IPS-15b (cell line): ENCODE measurements at regions not wholly inside any gene's neighbourhood (a gene's known extent, or its start where the extent isn't known, plus 50 kb on each side); places are given as distances from the start of the nearest gene placed in this dataset.

ENCODE experiments used
- H3K27me3 ChIP-seq: one replicate; pipeline ENCODE4 v1.6.1; 2013; ENCODE audit warnings: low read length; ENCODE audit not compliant: control insufficient read depth, insufficient read depth
- H3K36me3 ChIP-seq: one replicate; pipeline ENCODE4 v1.6.1; 2013; ENCODE audit warnings: low read length; ENCODE audit not compliant: control insufficient read depth, insufficient read depth
- H3K4me1 ChIP-seq: one replicate; pipeline ENCODE4 v1.6.1; 2013; ENCODE audit warnings: mild to moderate bottlenecking, low read length; ENCODE audit not compliant: control insufficient read depth, insufficient read depth
- H3K4me3 ChIP-seq: one replicate; pipeline ENCODE4 v1.5.1; 2013; ENCODE audit warnings: low read depth, low read length
- H3K9ac ChIP-seq: one replicate; pipeline ENCODE4 v1.6.1; 2013; ENCODE audit warnings: low read depth, mild to moderate bottlenecking, low read length
- H3K9me3 ChIP-seq: one replicate; pipeline ENCODE4 v1.6.1; 2013; ENCODE audit warnings: mild to moderate bottlenecking, low read length; ENCODE audit not compliant: control insufficient read depth, insufficient read depth

DNA sequence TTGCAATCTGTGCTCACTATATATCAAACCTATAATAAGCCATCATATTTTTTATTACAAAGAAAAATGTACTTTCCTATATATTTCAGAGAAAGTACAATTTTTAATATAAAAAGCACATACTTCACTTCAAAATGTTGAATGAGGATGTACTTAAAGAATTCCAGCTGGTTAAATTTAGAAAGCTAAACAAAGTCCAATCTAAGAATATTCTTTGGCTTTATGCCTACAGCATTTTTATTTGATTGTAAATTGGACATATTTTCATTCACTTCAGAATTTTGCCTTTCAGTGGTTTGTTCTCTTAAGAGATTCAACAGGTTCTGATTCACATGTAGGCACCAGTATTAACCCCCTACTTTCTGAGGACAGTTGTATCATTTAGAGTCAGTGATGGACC is 533.8 kb downstream of the CAAP1 start:
- Histone ChIP-seq H3K4me3 (no peak overlapping the region), H3K9me3 (no peaks in the 10 kb centered on the region), H3K36me3 (no peaks in the 10 kb centered on the region), H3K9ac (no peak overlapping the region), H3K27me3 (no peaks in the 10 kb centered on the region), H3K4me1 (no peaks in the 10 kb centered on the region)

DNA sequence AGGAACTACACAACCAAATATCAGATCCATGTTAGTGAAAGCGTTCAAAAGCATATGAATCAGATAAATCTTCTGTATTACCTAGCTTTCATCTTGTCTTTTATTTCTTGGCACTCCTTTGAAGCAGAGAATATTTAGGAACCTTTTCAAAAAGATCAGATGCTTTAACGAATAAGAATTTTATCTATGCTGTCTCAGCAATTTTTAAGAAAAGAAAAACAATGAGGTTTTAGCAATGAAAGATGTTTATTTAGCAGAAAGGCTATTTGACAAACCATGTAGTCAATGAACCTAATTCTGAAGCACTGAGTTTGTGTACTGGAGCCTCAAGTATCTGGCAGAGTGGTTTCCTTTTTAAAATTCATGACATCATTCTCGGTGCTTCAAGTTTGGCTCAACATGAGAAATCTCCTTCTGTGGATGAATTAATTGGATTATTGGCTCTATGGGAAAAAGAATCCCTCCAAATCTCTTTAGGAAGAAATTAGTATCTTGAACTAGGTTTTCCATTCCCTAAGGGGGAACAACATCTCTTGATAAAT is 534.7 kb downstream of the CAAP1 start:
- Histone ChIP-seq H3K4me3 (no peak overlapping the region), H3K9ac (no peak overlapping the region), H3K27me3 (no peaks in the 10 kb centered on the region), H3K9me3 (no peaks in the 10 kb centered on the region), H3K36me3 (no peaks in the 10 kb centered on the region), H3K4me1 (no peaks in the 10 kb centered on the region)

DNA sequence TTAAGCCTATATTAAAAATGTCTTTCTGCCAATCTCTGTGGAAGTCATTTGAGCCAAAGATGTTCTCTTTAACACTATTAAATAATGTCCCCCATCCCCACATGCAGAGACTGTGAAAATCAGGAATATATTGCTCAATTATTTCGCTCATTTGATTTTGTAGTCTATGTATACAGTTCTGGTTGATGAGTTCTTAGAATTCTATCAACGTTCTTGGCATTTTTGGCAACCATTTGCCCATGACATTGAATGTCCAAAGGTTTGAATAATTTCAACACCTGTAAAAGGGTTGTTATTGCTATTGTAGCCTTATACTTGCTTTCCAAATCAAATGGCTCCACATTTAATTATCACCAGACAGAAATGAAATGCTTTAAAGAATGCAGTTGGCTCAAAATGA is 536.1 kb downstream of the CAAP1 start:
- H3K4me1 ChIP-seq: no peaks in the 10 kb centered on the region
- H3K9ac ChIP-seq: no peak overlapping the region
- no peak overlapping the region for H3K4me3 ChIP-seq
- H3K36me3 ChIP-seq: no peaks in the 10 kb centered on the region
- no peaks in the 10 kb centered on the region for H3K27me3 ChIP-seq
- H3K9me3 ChIP-seq: no peaks in the 10 kb centered on the region

DNA sequence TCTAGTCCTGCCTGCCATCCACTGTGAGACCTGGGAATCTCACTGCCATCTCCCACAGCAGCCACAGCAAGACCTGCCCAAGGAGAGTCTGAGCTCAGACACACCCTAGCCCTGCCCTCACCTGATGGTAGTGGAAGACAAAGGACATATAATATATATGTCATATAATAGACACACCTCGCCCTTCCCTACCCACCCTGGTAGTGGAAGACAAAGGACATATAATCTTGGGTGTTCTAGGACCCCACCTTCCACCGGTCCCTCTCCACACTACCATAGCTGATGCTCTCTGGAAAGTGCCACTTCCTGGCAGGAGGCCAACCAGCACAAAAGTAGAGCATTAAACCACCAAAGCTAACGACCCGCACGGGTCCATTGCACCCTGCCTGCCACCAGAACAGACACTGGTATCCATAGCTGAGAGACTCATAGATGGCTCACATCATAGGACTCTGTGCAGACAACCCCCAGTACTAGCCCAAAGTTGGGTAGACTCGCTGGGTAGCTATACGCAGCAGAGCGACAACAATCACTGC is 545.6 kb downstream of the CAAP1 start:
- Histone ChIP-seq H3K9me3 (no peaks in the 10 kb centered on the region), H3K4me3 (no peak overlapping the region), H3K4me1 (no peaks in the 10 kb centered on the region), H3K9ac (no peak overlapping the region), H3K36me3 (no peaks in the 10 kb centered on the region), H3K27me3 (no peaks in the 10 kb centered on the region)

DNA sequence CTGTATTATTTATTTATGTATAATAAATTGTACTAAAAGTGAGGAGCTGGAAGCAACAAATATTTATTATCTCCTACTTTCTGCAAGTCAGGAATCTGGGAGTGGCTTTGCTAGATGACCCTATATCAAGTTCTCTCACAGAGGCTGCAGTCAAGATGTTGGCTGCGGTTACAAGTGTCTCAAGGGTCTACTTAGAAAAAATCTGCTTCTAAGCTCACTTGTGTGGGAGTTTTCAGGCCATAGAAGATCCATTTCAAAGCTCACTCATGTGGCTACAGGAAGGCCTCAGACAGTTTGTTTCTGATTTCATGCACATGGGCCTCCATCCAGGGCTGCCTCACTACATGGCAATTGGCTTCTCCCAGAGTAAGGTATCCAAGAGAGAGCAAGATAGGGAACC is 551.1 kb downstream of the CAAP1 start:
- Histone ChIP-seq H3K9ac (no peak overlapping the region), H3K27me3 (no peaks in the 10 kb centered on the region), H3K4me1 (no peaks in the 10 kb centered on the region)

DNA sequence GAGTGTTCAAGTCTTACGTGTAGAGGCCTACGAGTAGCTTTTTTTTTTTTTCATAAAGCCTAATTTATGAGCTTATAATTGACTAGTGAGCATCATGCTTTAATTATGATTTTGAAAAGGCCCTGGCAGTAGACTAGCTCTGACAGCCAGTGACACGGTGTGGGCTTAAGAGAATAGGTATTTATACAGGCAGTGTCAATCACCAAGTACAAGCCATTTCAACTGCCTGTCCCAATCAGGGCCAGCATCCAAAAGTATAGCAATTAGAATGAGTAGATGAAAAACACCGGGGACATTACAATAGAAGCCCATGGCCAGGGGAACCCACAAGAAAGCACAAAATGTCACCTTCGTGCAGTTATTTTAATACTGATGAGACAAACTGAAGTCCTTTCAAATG is 552.8 kb downstream of the CAAP1 start:
- no peaks in the 10 kb centered on the region for H3K4me1 ChIP-seq
- H3K27me3 ChIP-seq: no peaks in the 10 kb centered on the region
- H3K9ac ChIP-seq: no peak overlapping the region
- no peaks in the 10 kb centered on the region for H3K36me3 ChIP-seq
- no peak overlapping the region for H3K4me3 ChIP-seq
- no peaks in the 10 kb centered on the region for H3K9me3 ChIP-seq

More for the DNA sequence above, 551.1 kb downstream of the CAAP1 start:
- Histone ChIP-seq H3K9me3 (no peaks in the 10 kb centered on the region), H3K36me3 (no peaks in the 10 kb centered on the region), H3K4me3 (no peak overlapping the region)

DNA sequence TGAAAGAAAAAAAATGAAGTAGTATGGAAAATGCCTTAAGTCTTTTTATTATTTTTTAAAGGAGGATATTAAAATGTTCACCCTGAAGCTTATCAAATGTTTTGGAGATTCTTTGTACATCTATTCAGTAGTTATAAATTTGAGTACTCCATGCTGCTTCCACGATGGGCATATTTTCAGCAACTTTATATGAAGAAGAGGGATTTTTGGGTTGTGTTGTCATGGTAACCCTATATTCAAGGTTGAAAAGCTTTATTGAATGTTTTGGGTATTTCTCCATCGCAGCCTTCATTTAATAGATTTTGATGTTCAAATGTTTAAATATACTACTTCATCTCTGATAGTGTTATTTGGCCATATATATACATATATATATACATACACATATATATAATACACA is 557.5 kb downstream of the CAAP1 start:
- no peak overlapping the region for H3K9ac ChIP-seq
- H3K27me3 ChIP-seq: no peaks in the 10 kb centered on the region
- no peaks in the 10 kb centered on the region for H3K36me3 ChIP-seq
- no peaks in the 10 kb centered on the region for H3K9me3 ChIP-seq
- H3K4me1 ChIP-seq: no peaks in the 10 kb centered on the region
- H3K4me3 ChIP-seq: no peak overlapping the region

DNA sequence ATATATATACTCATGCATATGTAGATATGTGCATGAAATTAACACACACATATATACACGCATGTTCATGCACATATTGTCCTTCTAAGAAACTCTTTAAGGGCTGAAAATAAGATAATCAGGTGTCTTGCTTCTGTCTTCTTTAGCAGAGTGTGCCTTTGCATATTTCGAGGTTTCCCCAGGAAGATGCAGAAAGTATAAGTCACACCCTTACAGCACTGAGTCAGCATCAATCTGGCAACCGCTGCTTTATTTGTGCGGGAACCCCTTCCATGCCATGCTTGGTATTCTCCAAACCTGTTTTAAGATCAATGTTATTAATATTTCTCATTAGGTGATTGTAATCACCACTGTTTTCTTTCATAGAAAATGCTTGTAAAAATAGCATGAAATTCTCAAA is 557.9 kb downstream of the CAAP1 start:
- no peak overlapping the region for H3K9ac ChIP-seq
- H3K4me3 ChIP-seq: no peak overlapping the region
- no peaks in the 10 kb centered on the region for H3K9me3 ChIP-seq
- no peaks in the 10 kb centered on the region for H3K4me1 ChIP-seq
- H3K27me3 ChIP-seq: no peaks in the 10 kb centered on the region
- no peaks in the 10 kb centered on the region for H3K36me3 ChIP-seq

DNA sequence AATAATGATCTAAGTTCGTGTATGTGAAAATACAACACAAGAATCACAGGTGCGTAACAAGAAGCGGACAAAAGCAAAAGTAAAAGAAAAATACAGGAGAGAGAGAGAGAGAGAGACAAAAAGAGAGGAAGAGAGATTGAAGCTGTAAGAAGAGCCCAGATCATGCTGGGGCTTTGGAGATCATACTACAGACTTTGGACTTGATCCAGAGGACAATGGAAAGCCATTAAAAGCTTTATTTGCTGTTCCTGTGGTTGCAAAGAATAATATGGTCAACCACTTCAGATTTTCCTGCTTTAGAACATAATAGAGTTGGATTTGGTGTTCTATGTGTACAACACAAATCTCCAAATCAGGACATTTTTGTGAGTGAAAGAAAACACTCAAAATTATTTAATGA is 561.4 kb downstream of the CAAP1 start:
- Histone ChIP-seq H3K9ac (no peak overlapping the region), H3K4me1 (no peaks in the 10 kb centered on the region), H3K27me3 (no peaks in the 10 kb centered on the region), H3K4me3 (no peak overlapping the region), H3K36me3 (no peaks in the 10 kb centered on the region), H3K9me3 (no peaks in the 10 kb centered on the region)

DNA sequence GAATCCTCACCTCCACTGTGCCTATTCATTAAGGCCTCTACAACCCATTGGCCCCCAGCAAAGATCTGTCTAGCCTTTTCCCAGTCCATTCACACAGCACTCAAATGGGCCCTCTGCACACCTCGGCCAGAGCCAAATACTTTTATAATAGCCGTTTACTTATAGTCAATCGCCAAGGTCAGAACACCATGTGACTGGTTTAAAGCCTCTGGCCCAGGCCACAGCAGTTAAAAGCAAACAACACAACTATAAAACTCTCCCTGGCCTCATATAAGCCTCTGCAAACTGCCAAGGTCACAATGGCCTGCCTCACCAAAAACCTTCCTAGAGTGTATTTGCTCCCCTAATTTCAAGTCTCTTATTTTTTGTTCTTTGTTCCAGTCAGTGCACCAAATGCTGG is 562.6 kb downstream of the CAAP1 start:
- no peaks in the 10 kb centered on the region for H3K9me3 ChIP-seq
- no peaks in the 10 kb centered on the region for H3K36me3 ChIP-seq
- H3K9ac ChIP-seq: no peak overlapping the region
- no peak overlapping the region for H3K4me3 ChIP-seq
- H3K27me3 ChIP-seq: no peaks in the 10 kb centered on the region
- H3K4me1 ChIP-seq: no peaks in the 10 kb centered on the region

DNA sequence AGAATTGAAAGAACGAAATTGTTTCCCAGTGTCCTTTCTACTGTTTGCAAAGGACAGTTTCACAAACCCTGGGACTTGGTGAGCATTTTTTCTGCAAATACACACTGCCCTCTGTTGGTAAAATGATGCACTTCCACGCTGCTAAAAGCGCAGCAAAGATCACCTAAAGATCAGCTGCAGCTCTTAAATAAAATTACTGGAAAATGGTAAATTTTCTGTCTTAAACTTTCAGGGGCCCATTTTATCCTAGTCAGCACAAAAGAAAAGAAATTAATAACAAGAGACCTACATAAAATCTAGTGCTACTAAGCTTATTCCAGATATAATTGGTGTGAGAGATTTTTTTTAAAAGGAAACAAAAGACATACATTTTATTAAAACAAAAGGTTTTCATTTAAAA is 566.0 kb downstream of the CAAP1 start:
- Histone ChIP-seq H3K4me1 (no peaks in the 10 kb centered on the region), H3K36me3 (no peaks in the 10 kb centered on the region)

DNA sequence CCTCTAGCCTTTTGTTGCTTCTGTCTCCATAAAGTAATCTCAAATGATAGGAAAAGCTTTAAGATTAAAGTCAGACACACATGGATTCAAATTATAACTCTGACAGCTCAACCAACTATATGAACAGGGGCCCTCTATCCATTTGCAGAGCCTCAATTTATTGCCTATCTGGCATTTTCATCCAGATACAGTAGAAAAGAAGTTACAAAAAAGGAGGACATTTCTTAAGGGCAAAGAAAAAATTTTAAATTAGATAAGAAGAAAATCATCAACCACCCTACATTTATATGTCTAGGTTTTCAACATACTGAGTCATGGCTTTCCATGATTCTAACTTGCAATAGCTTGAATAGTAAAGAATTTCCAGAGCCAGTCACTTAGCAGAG is 567.2 kb downstream of the CAAP1 start:
- H3K9ac ChIP-seq: no peak overlapping the region

More for the DNA sequence above, 566.0 kb downstream of the CAAP1 start:
- no peak overlapping the region for H3K4me3 ChIP-seq
- H3K9me3 ChIP-seq: no peaks in the 10 kb centered on the region
- H3K9ac ChIP-seq: no peak overlapping the region
- H3K27me3 ChIP-seq: no peaks in the 10 kb centered on the region

More for the DNA sequence above, 567.2 kb downstream of the CAAP1 start:
- Histone ChIP-seq H3K4me3 (no peak overlapping the region), H3K9me3 (no peaks in the 10 kb centered on the region), H3K27me3 (no peaks in the 10 kb centered on the region), H3K4me1 (no peaks in the 10 kb centered on the region), H3K36me3 (no peaks in the 10 kb centered on the region)
